ENCODE measurements at regions not wholly inside any gene's neighbourhood (a gene's known extent, or its start where the extent isn't known, plus 50 kb on each side); places are given as distances from the start of the nearest gene placed in this dataset.

DNA sequence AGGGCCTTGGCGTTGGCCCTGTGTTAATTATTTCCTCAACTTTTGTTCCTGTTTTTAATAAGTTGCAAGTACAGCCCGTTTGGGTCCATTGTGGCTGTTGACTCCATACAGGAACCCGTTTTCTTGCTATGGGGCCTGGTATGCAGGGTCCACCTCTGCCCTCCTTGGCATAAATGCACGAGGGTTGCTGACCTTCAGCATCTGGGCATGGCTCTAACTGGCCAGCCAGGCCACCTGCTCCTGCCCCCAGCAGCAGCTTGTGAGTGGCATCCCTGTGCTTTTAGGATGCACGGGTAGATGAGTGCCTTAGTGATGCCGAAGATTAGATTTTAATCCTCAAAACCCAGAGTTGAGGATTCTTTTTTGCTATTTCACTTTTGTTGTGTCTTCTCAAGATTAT is 123.2 kb downstream of the GLRX3 start:
- Histone ChIP-seq H3K9me3 (no peaks in the 10 kb centered on the region), H3K36me3 (no peaks in the 10 kb centered on the region), H3K27me3 (replicated peaks; ENCODE audit: insufficient read depth) (no peaks in the 10 kb centered on the region), H3K4me1 (replicated peaks) (no peaks in the 10 kb centered on the region), H3K4me3 (no peak overlapping the region), H3K27ac (no peak overlapping the region)
- 91% methylated on average over 6 of the region's 6 CpGs for WGBS
- DNase-seq (ENCODE audit: low spot score), result no peak
- TF ChIP-seq POLR2AphosphoS5 (IDR thresholded peaks at IDR 0.05) (no peak), POLR2A (IDR thresholded peaks at IDR 0.05) (no peak)
- TF ChIP-seq, protein P1, sequence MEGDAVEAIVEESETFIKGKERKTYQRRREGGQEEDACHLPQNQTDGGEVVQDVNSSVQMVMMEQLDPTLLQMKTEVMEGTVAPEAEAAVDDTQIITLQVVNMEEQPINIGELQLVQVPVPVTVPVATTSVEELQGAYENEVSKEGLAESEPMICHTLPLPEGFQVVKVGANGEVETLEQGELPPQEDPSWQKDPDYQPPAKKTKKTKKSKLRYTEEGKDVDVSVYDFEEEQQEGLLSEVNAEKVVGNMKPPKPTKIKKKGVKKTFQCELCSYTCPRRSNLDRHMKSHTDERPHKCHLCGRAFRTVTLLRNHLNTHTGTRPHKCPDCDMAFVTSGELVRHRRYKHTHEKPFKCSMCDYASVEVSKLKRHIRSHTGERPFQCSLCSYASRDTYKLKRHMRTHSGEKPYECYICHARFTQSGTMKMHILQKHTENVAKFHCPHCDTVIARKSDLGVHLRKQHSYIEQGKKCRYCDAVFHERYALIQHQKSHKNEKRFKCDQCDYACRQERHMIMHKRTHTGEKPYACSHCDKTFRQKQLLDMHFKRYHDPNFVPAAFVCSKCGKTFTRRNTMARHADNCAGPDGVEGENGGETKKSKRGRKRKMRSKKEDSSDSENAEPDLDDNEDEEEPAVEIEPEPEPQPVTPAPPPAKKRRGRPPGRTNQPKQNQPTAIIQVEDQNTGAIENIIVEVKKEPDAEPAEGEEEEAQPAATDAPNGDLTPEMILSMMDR (IDR thresholded peaks at IDR 0.05), result no peak
- intact Hi-C loops (cut with DNase I), result no loop called here

DNA sequence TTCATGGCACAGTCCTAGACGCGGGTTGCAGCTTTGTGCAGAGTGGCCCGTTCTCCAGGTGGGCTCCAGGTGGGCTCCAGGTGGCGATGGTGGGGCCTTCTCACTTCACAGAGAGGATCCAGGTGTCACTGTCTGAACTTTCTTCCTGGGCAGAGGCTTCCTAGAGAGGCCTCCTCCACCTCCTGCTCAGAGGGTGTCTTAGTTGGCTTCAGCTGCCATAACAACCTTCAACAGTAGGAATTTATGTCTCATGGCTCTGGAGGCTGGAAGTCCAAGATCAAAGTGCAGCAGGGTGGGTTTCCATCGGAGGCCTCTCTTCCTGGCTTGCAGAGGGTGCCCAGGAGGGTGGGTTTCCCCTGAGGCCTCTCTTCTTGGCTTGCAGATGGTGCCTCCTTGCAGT is 125.1 kb downstream of the GLRX3 start:
- TF ChIP-seq POLR2AphosphoS5 (IDR thresholded peaks at IDR 0.05) (no peak), POLR2A (IDR thresholded peaks at IDR 0.05) (no peak)
- TF ChIP-seq, protein P1 (IDR thresholded peaks at IDR 0.05), result no peak
- H3K9me3 ChIP-seq, result no peaks in the 10 kb centered on the region
- 90% methylated on average over 5 of the region's 5 CpGs for WGBS

DNA sequence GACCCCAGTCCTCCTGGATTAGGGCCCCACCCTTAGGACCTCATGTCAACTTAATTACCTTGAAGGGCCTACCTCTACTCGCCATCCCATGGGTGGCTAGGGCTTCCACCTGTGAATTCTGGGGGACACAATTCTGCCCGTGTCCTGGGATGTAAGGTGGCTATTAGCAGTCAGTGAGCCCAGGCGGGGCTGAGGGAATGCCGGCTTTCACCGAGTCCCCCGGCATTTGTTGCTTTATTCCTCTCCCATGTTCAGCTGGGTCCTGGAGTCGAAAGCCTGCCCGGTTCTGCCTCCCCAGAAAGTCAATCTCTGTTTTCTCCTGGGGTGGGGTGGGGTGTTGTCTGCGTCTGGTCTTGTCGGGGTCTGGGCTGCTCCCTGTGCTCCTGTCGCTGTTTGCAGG is 125.6 kb downstream of the GLRX3 start:
- Histone ChIP-seq H3K27ac (no peak overlapping the region), H3K4me3 (no peak overlapping the region), H3K27me3 (replicated peaks; ENCODE audit: insufficient read depth) (no peaks in the 10 kb centered on the region), H3K4me1 (replicated peaks) (no peaks in the 10 kb centered on the region), H3K36me3 (no peaks in the 10 kb centered on the region), H3K9me3 (no peaks in the 10 kb centered on the region)
- intact Hi-C loops (cut with DNase I), result no loop called here
- over 99% methylated on average over 11 of the region's 11 CpGs for WGBS
- DNase-seq (ENCODE audit: low spot score), result no peak
- TF ChIP-seq POLR2A (IDR thresholded peaks at IDR 0.05) (no peak), POLR2AphosphoS5 (IDR thresholded peaks at IDR 0.05) (no peak)
- TF ChIP-seq, protein P1 (IDR thresholded peaks at IDR 0.05), result no peak

More for the DNA sequence above, 125.1 kb downstream of the GLRX3 start:
- H3K27ac ChIP-seq, result no peak overlapping the region
- H3K4me1 ChIP-seq (replicated peaks), result no peaks in the 10 kb centered on the region
- no peaks in the 10 kb centered on the region for H3K36me3 ChIP-seq
- H3K27me3 ChIP-seq (replicated peaks; ENCODE audit: insufficient read depth), result no peaks in the 10 kb centered on the region
- intact Hi-C loops (cut with DNase I), result no loop called here
- H3K4me3 ChIP-seq, result no peak overlapping the region
- DNase-seq (ENCODE audit: low spot score), result no peak

DNA sequence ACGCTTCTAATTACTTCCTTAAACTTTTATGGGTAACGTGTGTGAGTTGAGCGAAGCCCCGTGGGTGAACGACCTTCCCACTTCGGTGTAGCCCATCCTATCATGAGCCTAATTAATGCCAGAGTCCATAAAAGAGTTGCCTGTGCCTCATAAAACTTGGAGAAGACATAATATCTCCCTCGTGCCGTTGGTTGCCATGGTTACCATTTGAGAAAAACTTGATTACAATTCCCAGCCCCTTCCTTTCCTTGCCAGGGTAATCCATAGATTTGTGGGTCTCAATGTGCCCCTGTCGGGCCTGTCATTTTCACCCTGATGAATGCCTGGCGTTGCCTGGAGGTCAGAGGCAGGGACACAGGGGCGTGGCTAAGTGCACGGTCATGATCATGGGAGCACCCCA is 127.1 kb downstream of the GLRX3 start:
- 32% methylated on average over 12 of the region's 12 CpGs for WGBS
- DNase-seq (ENCODE audit: low spot score), result no peak
- no peaks in the 10 kb centered on the region for H3K9me3 ChIP-seq

DNA sequence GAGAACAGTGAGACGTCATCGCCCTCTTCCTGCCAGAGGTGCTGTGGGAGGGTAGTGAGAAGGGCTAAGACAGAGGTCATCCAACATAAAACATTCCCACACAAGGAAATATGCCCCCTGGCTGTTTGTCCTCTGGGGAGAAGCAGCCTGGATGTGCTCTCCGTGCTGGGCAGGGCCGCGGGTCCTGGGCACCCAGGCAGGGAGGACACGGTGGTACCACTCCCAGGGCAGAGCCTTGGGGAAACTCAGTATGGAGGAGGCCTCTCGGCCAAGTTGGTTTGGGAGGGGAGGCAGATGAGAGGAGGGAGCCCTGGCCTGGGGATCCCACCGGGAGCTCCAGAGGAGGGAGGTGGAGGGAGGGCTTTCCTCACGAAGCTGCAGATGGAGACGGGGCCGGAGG is 129.4 kb downstream of the GLRX3 start:
- no peak overlapping the region for H3K27ac ChIP-seq
- no peaks in the 10 kb centered on the region for H3K27me3 ChIP-seq (replicated peaks; ENCODE audit: insufficient read depth)
- no peaks in the 10 kb centered on the region for H3K4me1 ChIP-seq (replicated peaks)
- H3K36me3 ChIP-seq, result no peaks in the 10 kb centered on the region
- no peak for DNase-seq (ENCODE audit: low spot score)
- intact Hi-C loops (cut with DNase I), result no loop called here
- no peak for TF ChIP-seq POLR2AphosphoS5 (IDR thresholded peaks at IDR 0.05)
- TF ChIP-seq POLR2A (IDR thresholded peaks at IDR 0.05), result no peak
- TF ChIP-seq, protein P1 (IDR thresholded peaks at IDR 0.05), result no peak
- no peaks in the 10 kb centered on the region for H3K9me3 ChIP-seq
- WGBS, result 91% methylated on average over 11 of the region's 11 CpGs
- H3K4me3 ChIP-seq, result no peak overlapping the region

More for the DNA sequence above, 127.1 kb downstream of the GLRX3 start:
- intact Hi-C loops (cut with DNase I), result no loop called here
- H3K36me3 ChIP-seq, result no peaks in the 10 kb centered on the region
- H3K4me3 ChIP-seq, result no peak overlapping the region
- TF ChIP-seq, protein P1 (IDR thresholded peaks at IDR 0.05), result no peak
- TF ChIP-seq POLR2AphosphoS5 (IDR thresholded peaks at IDR 0.05) (no peak), POLR2A (IDR thresholded peaks at IDR 0.05) (no peak)
- no peak overlapping the region for H3K27ac ChIP-seq
- no peaks in the 10 kb centered on the region for H3K4me1 ChIP-seq (replicated peaks)
- no peaks in the 10 kb centered on the region for H3K27me3 ChIP-seq (replicated peaks; ENCODE audit: insufficient read depth)
